Epithelial cell of prostate (primary cell): ENCODE measurements at regions not wholly inside any gene's neighbourhood (a gene's known extent, or its start where the extent isn't known, plus 50 kb on each side); places are given as distances from the start of the nearest gene placed in this dataset.

Source experiments
- DNase-seq: peaks from one replicate; pipeline ENCODE4 v3.0.0-alpha.2; 2011; ENCODE audit warnings: low read depth, low spot score
- H3K27ac ChIP-seq: fragments of 450-650 bp; 2 replicates; pipeline ENCODE4 v1.5.1; 2017; ENCODE audit warnings: mild to moderate bottlenecking

DNA sequence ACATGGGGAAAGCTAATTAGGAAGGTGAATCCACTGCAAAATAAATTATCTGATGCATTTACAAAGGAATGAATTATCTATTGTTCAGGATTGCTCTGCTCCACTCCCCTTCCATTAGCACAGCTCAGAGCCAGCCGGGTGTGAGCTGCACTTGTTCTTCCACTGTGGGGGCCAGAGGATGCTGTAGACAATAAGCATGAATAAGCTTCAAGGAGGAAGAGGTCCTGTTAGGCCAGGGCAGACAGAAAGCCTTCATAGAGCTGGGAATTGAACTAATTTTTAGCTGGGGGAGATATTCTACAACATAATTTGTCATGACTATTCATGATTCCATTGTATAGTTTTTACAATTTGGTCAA lies 137.6 kb upstream of the MAX start:
- DNase-seq = no peak
- no peak overlapping the region for H3K27ac ChIP-seq

DNA sequence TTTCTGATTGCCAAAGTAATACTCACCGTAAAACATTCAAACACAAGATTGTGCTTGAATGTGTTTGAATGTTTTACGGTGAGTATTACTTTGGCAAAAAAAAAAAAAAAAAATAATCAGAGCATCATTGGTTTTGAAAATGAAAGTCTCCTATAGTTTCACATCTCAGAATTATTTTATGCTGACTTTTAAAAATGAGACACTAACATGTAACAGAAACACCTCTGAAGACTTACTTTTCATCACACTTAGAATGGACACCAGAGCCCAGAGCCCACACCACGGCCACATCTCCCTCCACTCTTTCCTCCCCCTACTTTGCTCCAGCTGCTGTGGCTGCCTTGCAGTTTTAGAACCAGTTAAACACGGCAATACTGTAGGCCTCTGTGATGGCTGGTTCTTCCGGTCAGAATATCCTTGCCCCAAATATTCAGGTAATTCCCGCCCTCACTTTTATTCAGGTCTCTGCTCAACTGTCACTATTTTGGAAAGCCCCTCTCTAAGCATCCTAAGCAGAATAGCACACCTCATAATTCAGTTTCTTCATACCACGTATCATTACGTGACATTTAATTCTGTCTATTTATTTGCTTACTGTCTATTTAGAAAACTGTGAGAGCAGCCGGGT lies 138.9 kb upstream of the MAX start:
- no peak overlapping the region for H3K27ac ChIP-seq
- DNase-seq = no peak

DNA sequence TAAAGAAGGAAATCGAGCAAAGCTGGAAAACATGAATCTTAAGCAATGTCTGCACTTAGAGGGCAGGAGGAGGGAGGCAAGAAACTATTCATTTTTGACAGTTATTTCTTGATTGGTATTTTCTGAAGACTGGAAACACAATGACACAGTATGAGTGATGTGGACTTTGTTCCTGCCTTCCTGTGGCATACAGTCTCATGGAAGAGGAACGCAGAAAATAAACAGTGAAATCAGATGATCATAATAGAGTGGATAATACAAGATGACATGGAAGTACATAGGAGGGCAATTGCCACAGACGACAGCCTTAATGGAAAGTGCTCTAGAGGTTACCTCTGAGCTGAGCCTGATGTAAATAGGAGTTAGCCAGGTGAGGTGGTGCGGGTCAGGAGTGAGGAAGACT lies 140.4 kb upstream of the MAX start:
- no peak overlapping the region for H3K27ac ChIP-seq
- no peak for DNase-seq

DNA sequence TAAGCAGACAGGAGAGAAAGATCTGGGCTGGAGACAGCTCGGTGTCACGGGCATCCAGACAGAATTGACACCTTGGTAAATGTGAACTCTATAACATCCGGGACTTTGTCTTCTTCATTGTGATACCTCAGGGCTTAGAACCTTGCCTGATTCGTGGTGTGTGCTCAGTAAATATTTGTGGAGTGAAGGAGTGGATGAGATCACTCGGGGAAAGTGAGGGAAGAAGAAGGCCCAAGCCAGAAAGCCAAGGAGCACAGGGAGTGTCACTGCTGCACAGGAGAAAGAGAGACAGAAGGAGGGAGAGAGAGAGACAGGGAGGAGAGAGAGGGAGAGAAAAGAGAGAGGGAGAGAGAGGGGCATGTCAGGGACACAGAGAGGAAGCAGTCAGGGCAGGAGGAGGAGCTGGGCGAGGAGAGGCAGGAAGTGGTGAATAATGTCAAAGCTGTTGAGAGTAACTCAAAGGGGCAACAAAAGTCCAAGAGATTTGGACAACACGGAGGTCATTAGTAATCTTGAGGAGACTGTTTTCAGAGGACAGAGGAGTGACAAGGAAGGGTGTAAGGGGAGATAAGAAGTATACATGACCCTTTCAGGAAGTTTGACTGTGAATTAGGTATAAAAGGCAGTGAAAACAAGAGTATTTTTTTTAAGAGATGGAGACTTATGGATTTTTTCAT lies 141.6 kb upstream of the MAX start:
- DNase-seq = no peak
- peak overlapping the region; percentile 31 for H3K27ac ChIP-seq

DNA sequence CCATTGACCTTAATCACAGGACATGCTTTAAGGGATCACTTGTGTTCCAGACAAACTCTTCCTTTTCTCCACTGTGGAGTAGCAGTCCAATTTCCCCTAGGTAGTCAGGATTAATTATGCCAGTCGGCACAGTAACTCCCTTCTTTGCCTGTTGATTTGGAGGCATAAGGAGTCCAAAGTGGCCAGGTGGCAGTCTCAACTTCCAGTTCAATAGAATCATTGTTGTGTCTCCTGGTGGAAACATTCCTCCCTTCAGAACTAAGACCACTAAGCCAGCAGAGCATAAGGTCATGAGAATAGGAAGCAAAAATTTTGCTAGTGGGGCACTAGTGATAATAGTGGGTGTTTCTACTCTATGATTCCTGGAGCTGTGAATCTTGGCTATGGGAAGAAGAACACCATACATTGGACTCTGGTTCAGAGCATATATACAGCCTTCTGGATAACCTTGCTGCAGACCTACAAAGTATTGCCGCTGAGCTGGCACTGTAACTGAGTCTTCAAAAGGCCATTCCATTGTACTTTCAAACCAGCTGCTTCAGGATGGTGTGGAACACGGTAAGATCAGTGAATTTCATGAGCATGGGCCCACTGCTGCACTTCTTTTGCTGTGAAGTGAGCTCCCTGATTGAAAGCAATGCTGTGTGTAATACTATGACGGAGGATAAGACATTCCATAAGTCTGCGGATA lies 147.3 kb upstream of the MAX start:
- no peak overlapping the region for H3K27ac ChIP-seq
- no peak for DNase-seq

DNA sequence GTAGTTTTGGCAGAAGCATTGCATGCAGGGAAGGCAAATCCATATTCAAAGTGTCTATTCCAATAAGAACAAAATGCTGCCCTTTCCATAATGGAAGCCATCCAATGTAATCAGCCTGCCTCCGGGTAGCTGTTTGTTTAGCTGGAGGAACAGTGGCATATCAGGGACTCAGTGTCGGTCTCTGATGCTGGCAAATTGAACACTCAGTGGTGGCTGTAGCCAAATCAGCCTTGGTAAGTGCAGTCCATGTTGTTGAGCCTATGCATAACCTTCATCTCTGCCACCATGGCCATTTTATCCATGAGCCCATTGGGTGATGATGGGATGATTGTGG lies 147.8 kb upstream of the MAX start:
- no peak overlapping the region for H3K27ac ChIP-seq
- DNase-seq = no peak

DNA sequence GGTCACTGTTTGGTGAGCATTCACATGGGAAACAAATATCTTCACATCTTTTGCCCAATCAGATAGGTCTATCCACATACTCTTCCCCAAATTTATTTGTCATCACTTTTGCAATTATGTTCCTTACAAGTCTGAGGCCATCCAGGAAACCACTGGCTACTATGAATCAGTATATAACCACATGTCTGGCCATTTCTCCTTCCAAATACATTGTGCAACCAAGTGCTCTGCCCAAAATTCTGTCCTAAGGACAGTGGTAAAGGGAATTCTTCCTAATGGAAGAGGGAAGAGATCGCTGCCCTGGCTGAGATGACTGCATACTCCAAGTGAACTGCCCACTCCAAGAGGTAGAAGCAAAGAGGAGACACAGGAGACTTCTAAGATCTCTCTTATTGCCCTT lies 148.9 kb upstream of the MAX start:
- DNase-seq = peak; percentile 81
- no peak overlapping the region for H3K27ac ChIP-seq

DNA sequence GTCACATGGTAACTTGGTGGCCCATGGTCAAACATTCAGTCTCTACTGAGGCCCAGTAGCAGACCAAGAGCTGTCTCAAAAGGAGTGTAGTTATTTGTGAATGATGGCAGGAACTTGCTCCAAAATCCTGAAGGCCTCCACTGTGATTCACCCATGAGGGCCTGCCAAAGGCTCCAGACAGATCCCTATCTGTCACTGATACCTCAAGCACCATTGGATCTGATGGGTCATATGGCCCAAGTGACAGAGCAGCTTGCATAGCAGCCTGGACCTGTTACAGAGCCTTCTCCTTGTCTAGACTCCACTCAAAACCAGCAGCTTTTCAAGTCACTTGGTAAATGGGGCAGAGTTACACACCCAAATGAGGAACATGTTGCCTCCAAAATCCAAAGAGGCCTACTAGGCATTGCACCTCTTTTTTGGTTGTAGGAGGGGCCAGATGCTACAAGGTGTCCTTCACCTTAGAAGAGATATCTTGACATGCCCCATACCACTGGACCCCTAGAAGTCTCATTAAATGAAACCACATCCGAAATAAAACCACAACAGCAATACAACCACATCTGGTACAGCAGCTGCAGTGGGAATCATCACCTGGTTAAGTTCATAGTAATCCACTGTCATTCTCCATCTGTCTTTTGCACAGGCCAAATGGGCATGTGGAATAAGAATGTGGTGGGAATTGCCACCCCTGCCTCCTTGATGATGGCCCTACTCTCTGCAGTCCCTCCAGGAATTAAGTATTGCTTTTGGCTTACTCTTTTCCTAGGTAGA lies 150.4 kb upstream of the MAX start:
- DNase-seq = peak; percentile 18
- H3K27ac ChIP-seq = no peak overlapping the region

DNA sequence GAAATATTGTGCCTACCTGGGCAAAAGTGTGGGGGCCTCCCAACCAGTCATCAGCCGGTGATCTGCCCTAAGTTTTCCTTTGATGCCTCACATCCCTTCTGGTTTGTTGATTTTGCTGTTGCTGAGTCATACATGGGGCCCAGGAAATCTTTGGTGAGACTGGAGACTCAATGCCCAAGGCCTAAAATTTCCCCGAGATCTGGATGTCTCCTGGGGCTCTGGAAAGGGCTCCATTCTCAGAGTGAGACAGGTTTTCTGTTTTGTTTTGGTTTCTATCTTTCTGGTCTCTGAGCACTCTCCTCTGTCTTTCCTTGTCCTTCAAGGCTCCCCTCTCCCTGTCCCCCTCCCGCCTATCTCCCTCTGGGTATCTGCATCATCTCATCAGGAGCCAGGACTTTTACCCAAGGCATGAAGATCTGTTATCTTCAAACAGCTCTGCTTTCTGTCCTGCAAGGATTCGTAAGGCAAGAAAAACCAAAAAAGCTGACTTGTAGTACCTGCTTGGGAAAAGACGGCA lies 152.8 kb upstream of the MAX start:
- H3K27ac ChIP-seq = peak overlapping the region; percentile 82
- DNase-seq = peak; percentile 77

DNA sequence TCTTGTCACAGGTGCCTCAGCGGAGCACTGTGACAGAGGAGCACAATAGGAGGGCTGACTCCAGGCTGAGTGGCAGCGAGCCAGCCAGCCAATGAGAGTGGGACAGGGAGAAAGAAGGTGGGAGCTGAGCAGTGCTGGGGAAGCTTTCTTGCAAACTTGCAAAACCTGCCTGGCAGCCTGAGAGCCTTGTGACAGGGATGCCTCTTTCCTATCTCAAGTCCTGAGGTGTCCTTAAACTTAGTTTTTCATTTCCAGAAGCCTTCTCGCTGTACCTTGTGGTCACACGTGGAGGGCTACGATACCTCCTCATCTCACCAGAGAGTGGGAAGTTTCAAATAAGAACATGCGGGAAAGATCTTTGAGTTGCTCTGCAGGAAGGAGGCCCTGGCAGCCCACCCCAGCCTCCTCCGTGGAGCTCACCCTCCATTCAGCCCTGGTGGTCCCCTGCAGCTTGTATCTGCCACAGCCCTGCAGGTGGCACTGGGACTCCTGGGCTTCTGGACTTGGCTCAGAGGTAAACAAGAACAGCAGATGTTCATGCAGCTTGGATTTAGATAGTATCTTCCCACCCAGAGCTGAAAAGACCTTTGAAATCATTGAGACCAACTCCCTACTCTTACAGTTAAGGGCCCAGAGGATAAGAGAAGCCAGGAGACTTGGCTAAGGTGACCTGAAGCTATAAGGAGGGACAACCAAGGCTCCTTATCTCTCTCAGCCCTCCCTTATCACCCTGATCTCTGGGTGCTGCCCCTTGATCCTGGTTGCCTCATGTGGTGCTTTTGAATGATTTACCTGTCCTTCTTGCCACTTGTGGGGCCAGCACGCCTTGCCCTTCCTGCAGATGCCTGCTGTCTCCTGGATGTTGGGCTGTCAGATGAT lies 153.5 kb upstream of the MAX start:
- peak; percentile 68 for DNase-seq
- H3K27ac ChIP-seq = peak overlapping the region; percentile 82

DNA sequence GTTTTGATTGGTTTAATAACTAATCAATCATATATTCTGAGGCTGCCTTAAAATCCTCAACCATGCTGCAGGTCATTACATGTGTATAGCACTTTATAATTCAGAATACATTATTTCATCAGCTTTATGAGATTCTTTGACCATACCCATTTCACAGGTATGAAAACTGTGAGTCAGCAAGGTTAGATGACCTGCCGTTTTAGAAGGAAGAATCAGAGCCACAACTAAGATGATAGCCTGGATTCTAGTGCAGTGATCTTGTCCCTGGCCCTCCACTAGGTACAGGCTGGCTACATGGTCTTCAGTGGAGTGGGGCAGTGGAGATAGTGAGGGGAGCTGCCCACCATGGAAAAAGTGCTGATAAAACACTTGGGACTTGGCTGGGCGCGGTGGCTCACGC lies 154.4 kb upstream of the MAX start:
- DNase-seq = no peak
- no peak overlapping the region for H3K27ac ChIP-seq

DNA sequence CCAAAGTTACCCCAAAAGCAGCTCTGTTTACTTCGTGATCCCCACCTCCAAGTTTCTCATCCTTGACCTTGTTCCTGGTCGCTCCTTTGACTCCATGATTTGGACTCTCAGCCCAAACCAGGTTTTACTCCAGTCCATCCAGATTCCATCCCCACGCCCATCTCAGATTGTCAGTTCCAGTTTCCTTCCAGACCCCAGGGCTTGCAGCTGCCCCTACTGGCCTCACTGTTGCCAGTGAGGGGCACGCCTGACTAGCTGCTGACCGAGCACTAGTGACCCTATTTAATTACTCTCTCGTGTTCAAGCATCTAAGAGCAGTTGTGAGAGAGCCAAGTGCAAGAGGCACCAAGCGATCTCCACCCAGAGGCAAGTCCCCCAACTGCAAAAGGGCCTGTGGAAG lies 155.1 kb upstream of the FUT8 start:
- H3K27ac ChIP-seq = no peak overlapping the region
- no peak for DNase-seq

DNA sequence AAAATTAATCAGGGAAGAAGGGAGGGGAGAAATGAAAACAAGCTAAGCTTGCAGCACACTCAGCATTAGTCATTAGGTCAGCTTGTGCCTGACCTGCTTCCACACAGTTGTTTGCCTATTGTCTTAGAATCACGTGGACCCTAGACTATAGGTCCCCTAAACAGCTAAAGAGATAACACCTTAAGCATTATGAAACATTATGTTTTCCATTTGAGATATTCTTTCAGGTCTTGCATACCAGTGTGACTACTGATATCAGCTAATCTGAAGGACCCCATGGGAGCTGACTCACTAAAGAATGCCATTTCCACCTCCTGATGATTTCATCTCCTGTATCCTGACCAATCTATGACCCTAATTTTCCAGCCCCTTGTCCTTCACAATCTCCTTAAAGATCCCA lies 154.1 kb upstream of the FUT8 start:
- DNase-seq = peak; percentile 29
- peak overlapping the region; percentile 24 for H3K27ac ChIP-seq

DNA sequence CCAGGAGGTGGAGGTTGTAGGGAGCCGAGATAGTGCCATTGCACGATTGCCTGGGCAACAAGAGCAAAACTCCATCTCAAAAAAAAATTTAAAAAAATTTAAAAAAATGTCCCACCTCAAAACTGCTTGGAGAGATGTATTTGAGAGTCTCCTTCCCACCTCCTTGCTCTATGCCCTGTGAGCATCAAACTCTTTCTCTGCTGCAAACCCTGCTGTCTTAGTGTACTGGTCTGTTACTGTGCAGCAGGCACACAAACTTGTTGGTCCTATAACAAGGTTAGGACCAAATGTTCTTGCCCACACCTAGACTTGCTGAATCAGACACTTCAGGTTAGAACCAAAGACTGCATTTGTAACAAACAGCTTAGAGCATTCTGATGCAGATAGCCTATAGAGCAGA lies 153.5 kb upstream of the FUT8 start:
- H3K27ac ChIP-seq = peak overlapping the region; percentile 24
- DNase-seq = no peak

DNA sequence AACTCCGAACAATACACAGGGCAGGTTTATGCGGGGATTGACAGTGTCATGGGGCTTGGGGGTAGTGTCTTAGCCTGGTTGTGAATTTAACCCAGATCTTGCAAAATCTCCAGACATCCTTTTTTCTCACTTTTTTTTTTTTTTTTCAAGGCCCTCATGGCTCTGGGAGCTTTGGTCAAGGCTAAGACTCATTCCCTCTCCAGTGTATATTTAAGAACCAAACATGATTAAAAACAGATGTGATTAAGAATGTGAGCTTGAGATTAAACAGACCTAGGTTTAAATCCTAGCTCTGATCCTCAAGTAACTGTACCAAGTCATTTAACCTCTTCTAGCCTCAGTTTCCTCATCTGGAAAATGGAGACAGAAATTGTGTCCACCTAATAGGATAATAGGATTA lies 151.7 kb upstream of the FUT8 start:
- no peak for DNase-seq
- no peak overlapping the region for H3K27ac ChIP-seq

DNA sequence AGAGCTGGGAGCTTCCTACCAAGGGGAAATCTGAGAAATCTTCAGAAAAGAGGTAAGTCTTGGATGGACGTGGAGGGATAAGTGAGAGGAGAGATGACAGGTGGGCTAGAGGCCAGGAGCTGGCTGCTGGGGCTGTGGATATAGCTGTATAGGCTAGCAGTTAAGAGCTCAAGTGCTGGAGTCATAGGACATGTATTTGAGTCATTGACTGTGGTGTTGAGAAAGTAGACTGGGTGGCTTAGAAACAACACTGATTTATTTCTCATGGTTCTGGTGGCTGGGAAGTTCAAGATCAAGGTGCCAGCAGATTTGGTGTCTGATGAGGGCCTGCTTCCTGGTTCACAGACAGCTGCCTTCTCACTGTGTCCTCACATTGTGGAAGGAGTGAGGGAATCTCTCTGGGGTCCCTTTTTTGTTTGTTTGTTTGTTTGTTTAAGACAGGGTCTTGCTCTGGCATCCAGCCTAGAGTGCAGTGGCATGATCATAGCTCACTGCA lies 151.1 kb upstream of the FUT8 start:
- no peak overlapping the region for H3K27ac ChIP-seq
- no peak for DNase-seq

DNA sequence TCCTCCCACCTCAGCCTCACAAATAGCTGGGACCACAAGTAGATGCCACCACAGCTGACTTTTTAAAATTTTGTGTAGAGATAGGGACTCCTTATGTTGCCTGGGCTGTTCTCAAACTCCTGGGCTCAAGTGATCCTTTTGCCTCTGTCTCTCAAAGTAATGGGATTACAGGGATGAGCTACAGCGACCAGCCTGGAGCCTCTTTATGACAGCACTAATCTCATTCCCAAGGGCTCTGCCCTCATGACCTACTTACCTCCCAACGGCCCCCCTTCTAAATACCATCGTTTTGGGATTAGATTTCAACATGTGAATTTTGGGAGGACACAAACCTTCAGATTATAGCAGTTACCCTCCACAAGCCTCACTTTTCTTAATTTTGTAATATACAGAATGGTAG lies 150.6 kb upstream of the FUT8 start:
- DNase-seq = no peak
- no peak overlapping the region for H3K27ac ChIP-seq

DNA sequence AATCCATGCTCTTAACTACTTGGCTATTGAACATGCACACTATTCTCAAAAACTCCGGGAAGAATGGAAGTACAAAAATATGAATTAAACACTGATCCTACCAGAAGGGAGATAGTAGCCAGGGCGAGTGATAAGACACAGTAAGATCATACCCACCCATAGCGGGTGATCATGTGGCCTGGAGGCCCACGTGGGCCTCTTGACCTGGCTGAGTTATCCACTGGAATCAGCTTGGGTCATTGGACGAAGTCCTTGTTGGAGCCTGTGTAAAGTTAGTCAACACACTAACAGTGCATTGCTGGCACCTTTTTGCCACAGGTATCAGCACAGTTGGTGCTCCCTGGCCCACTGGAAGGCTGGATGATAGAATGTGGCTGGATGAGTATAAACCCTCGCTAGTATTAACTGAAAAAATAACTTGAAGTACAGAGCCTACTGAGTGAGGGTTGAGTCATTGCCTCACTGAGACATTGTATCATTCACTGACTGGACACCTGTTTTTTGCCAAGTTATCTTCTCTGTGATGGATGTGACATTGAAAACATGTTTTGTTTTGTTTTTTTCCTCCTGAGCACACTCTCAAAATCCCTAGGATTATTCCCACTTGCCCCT lies 149.2 kb upstream of the FUT8 start:
- no peak for DNase-seq
- no peak overlapping the region for H3K27ac ChIP-seq

DNA sequence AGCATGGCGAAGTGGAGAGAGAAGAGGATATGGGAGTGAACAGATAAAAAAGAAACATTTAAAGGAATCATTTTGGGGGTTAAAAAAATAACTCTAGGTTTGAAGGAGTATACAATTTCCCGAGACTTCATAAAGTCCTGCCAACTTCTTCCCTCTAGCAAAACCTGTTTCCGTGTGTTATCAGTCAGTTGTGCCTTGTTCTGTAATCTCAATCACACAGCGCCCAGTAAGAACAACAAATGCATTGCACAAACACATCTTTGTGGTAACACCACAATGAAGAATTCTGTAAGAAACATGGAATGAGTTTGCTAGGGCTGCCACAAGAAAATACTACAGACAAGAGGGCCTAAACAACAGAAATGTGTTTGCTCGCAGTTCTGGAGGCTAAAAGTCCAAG lies 144.7 kb upstream of the FUT8 start:
- no peak overlapping the region for H3K27ac ChIP-seq
- no peak for DNase-seq

DNA sequence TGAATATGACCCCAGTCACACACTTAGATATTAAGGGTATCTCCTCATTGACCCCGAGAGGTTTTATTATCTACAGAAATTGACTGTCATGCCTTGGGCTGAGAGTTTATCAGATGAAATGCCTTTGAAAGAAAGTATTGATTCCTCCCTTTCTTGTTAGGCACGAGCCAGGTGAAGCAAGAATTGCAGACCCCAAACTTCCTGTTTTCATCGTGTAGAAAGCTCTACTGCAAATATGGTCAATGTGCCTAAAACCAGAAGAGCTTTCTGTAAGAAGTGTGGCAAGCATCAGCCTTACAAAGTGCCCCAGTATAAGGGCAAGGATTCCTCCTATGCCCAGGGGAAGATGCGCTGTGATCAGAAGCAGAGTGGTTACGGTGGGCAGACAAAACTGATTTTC lies 143.9 kb upstream of the FUT8 start:
- DNase-seq = no peak
- H3K27ac ChIP-seq = no peak overlapping the region
